HG03045 (cell line): ENCODE measurements at regions not wholly inside any gene's neighbourhood (a gene's known extent, or its start where the extent isn't known, plus 50 kb on each side); places are given as distances from the start of the nearest gene placed in this dataset.
"Not testable (repeated sequence)": the region's sequence is repeated elsewhere in the genome, so short reads cannot be mapped to it uniquely, and the experiment has no call there.

Source experiments
- ATAC-seq: cut with Tn5 transposase; IDR thresholded peaks from one replicate; pipeline ENCODE4 v1.9.1; 2021; ENCODE audit warnings: mild to moderate bottlenecking, moderate library complexity; ENCODE audit not compliant: unreplicated experiment

DNA sequence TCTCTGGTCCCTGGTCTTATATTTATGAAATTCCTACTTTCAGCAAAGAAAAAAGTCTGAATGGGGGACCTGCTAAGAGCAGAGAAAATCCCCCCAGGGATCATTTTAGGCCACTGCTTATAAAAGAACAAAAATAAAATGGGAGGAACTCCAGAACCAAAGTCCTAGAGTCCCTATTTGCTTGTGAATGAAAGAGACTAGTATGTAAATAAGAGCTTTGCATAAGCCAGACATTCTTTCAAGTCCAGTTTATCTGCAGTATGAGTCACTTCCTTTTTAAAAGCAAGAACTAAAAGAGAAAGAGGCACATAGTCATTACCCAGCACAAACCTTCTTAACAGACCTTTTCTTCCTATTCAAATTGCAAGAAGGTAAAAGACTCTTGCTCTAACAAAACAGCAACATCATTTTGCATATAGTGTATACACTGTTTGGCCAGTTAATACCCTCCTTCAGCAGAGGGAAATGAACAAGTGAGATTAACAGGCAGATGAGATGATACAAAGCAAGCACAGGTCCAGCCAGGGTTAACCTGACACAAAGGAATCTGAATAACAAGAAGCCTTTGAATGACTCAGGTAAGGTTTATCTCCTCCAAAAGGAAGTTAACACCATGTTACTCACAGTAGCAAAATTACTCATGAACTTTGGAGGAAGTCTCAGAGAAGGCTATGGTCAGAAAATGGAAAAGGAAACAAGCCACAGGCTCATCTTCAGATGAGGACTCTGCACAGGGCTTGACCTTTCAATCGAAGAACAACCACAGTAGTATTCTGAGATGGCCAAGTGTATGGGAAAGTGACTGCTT lies 87.3 kb downstream of the PHLDA1 start:
- ATAC-seq = peak; percentile 96

DNA sequence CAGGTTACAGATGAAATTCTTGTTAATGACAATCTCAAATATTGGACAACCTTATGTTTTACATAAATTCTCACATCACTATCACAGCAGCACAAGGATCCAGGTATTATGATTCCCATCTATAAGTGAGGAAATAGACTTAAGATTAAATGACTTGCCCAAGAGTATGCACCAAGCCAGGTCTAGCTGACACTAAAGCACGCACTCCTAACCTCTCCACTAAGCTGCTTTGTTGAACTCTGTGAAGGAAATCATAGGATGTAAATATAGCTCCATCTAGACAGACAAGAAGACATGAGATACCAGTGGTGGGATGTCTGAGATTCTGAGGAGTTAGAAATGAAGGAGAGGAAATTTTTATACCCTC lies 87.9 kb downstream of the PHLDA1 start:
- no peak for ATAC-seq

DNA sequence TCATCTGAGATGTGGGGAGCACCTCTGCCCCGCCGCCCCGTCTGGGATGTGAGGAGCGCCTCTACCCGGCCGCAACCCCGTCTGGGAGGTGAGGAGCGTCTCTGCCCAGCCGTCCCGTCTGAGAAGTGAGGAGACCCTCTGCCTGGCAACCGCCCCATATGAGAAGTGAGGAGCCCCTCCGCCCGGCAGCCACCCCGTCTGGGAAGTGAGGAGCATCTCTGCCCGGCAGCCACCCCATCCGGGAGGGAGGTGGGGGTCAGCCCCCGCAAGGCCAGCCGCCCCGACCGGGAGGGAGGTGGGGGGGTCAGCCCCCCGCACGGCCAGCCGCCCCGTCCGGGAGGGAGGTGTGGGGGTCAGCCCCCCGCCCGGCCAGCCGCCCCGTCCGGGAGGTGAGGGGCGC lies 89.9 kb downstream of the PHLDA1 start:
- ATAC-seq = not testable (repeated sequence)

DNA sequence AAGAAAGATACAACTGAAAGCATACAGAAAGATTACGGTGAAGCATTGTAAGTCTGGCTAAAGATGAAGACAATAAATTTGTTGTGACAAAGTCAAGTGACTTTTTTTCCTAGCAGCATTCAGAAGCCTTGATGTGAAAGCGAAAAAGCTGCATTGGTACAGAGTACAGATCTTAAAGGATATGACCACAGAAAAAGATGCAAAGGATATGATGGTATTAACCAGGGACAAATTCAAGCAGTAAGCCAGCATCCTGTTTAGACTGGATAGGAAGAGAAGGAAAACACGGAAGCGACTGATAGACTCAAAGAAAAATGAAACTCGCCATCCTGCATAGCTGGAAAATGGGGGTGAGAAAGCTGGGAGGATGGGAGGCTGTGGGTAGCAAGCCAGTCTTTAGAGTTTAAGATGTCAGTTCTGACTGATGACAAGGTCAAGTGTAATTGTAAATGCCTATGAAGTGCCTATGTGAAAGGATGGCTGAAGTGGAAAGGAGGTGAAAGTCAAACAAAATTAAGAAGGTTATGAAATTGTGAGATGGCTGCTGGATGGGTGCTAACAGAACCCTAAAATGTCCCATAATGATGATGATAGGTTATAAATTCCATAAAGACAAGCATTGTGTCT lies 92.4 kb downstream of the PHLDA1 start:
- ATAC-seq = no peak

DNA sequence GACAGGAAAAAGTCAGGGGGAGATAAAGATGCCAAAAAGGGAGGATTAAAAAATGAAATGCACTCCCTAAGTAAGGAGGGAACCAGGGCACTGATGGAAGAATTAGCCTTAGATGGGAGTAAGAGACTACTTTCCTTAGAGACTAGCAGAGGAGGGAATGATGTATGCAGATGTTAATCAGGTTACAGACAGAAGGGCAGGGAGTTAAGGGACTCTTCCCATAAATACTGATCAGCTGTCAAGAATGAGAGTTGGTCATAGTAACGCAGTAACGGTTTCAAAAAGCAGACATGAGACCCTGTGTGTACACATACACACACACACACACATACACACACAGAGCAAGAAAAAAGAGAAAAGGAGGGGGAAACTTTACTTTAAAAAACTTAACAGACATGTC lies 93.4 kb downstream of the PHLDA1 start:
- no peak for ATAC-seq

DNA sequence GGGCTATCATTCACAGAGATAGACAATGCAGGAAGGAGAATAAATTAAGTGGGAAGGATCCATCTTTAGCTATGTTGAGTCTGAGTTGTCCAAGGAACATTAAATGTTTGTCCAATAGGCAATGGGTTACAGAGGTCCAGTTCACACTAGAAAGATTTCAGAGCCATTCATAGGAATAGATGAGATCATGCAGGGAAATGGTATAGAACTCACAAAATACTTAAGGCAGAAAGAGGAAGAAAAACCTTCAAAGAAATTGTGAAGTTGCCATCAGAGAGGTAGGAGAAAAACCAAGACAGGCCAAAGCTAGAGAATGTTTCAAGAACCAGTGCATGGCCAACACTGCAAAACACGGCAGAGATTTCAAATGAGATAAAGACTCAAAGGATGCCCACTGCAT lies 94.1 kb downstream of the PHLDA1 start:
- no peak for ATAC-seq

DNA sequence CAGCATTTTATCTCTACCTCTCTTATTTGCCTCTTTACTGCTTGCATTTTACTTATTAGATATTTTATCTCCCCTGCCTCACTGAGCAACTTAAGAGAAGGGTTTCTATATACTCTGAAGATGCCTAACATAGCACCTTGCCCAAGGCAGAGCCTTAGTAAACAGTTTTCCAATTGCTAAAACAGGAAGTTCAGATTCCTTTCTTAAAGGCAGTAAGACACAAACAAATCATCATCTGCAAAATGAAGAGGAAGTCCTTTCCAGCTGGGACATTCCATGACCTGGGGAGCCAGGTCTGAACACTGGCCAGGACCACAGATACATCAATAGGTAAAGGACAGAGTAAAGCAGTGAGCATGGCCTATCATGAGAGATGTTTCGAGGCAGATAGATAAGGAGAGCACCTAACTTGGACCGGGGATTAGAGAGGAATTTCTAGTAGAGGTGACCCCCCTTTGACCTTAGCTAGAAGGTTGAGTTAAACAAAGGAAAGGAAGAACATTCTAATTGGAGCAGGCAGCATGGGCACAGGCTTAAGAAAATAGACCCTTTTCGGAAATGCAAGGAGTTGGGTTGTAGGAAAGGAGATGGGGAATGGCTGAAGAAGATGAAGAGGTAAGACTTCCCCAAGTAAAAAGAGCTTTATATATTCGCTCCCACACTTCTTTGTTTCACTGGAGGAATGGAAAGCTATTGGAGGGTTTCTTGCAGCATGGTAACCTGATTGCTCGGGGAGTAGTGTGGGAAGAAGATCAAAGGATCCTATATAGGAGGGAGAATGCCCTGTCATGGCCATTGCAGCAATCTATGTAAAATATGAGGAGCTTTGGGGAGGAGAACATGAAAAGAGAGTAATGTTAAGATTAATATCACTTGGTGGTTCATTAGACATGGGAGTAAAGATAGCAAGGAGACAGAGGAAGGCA lies 94.8 kb downstream of the PHLDA1 start:
- no peak for ATAC-seq

DNA sequence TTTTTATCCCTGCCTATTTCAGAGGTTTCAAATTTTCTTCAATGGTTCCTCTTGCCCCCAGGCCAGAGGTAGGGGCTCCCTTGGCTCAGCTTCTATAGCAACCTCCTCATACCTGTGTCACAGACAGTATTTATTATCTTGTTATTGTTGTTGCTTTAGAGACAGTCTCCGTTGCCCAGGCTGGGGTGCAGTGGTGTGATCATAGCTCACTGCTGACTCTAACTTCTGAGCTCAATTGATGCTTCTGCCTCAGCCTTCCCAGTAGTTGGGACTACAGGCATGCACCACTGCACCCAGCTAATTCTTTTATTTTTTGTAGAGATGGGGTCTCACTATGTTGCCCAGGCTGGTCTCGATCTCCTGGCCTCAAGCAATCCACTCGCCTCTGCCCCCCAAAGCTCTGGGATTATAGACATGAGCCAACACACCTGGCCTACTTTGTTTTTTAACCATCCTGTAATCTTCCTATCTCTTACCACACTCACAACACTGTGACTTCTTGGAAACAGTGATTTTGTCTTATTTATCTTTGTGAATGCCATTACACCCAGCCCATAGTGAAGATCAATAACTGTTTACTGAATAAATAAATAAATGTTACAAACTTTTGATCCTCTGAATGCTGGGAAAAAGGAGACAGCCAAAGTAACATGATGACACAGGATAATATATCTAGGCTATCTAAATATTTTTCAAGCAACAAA lies 95.9 kb downstream of the PHLDA1 start:
- ATAC-seq = no peak

DNA sequence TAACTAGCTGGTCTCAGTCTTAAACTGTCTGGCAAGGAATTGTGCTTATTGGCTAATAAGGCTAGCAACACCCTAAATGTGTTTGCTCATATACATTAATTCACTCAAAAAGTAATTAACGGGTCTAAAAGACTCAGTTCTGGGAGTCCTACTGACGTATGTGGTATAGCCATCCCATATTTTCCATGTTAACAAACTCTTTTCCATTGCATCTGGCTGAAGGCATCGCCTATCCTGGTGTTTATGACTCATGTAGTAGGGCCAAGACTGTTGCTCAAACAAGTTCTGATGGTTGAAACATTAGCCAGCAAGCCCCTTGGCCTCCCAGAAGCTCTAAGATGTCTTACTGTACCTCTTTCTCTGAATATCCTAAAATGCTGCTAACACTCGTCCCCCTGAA lies 98.5 kb downstream of the PHLDA1 start:
- no peak for ATAC-seq

DNA sequence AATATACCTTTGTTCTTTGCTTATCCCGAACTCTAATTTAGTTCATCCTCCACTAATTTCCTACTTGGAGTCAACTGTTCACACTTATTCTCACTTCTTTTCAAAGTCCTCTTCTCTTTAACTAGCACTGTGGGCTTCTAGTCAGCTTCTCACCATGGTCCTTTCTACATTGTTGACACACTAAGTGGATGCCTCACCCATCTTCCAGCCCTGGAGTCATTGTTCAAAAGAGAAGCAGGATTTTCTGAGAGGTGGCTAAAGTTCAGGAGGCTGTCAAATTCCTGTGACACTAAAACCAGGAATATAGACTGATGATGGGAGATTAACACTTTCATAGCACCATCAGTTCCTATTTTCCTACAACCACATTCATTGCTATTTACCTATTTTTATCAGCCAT lies 99.3 kb downstream of the PHLDA1 start:
- no peak for ATAC-seq

DNA sequence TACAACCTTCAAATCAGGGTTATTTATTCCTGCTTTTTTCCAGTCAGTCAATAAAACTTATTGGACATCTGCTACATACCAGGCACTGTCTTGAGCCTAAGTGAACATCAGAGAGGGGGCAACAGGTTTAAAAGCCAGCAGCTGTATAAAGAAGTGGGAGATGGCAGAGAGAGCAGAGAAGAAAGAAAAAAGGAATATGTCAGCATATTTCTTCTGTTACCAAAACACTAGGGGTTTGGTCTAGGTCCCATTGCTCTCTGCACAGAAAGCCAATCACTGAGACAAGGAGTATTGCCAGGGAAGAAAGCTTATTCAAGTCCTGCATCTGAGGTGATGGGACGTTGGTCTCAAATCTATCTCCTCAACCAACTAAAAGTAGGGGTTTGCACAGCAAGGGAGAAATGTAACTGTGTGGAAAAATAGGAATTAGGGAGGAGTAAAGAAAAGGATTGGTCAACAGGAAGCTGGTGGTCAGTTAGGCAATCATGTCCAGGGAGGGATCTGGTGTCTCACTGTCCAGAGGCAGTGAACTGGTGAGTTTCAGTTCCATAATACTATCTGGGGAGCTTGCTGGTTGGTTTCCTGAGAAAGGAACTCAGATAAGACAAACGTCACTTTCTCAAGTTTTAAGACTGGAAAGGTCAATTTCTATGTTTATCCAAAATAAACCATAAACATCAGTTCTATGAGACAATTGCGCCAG lies 107.5 kb downstream of the PHLDA1 start:
- ATAC-seq = no peak

DNA sequence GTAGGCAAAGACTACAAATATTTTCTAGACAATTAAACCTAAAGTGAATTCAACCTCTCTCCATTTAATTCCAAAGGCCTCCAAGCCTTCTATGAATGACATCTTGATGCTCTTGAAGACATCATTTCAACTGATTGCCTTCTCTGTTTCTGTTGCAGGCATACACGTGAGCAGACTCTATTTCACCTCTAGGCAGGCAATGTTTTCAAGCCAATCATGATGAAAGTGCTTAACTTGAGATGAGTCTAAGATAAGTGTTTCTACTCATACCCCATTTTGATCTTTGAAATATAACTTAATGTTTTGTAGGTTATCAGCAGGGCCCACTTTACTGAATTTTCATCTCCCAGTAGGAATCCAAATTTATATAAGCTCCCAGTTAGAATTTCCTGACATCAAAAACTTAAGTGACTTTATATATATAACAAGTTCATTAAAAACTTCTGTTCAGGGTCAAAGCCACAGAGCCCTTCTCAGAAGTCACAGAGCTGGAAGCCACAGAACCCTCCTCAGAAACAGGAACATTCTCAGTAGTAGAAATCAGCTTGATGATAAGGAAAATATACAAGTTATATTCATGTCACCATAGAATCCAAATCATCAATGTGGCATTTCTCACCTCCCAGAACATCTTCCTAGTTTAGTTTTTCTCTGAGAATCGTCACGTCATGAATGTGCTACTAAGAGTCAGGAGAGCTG lies 108.5 kb downstream of the PHLDA1 start:
- ATAC-seq = no peak

DNA sequence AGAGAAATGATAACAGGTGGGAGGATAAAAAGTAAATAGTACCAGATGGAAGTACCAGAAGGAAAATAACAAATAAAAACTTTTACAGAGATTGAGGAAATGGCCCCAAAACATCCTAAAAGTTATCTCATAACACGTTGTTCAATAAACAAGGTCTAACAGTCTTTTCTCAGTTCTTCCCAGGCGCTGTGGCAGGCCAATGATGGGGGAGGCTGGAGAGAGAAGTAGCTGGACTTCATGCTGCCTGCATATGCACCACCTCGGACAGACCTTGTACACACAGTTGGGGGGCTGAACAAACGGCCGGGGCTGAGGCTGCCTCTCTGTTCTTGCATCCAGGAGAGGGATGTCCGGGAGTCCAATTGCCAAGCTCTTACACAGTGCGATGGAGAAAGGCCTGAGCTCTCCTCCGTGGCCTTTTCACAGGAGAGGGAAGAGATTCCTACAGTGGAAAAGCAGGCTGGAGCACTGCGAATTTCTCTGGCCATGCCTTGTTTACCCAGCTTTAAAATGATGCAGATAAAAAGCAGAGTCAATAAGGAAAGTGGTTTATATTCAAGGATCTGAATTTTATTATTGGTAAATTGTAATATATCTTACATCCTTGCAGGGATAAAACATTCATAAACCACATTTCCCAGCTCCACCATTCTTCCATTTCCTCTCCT lies 109.8 kb downstream of the PHLDA1 start:
- no peak for ATAC-seq

DNA sequence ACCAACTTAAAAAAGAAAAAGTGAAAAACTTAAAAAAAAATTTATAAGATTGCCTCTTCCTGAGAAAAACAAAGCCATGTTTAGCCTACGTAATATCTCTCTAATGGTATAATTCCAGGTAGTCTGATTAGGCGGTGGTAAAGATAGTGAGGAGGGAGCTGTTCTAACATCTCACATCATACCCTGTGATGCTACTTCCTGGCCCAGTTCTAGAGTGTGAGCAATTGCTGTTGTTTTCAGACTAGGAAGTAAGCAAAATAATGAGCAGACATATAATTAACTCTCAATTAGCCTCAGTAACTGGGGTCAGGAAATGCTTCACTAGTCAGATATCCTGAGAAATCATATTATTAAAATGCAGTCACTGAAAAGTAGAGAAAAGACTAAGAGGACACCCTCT lies 113.9 kb downstream of the PHLDA1 start:
- no peak for ATAC-seq

DNA sequence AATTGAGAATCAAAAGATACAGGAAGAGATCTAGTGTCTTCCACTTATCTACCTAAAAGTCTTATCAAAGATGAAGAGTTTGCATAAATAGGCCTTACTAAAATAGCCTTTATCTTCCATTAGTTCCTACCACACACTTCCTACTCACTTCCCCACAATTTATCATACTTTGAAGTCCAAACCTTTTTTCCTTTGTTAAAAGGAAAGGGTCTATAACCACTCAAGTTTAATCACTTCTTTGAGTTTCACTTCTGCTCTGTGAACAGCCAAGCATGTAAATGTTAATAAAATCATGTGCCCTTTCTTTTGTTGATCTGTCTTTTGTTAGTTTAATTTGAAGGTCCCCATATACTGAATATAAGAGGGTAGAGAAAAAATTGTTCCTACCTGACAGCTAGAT lies 114.5 kb downstream of the PHLDA1 start:
- no peak for ATAC-seq

DNA sequence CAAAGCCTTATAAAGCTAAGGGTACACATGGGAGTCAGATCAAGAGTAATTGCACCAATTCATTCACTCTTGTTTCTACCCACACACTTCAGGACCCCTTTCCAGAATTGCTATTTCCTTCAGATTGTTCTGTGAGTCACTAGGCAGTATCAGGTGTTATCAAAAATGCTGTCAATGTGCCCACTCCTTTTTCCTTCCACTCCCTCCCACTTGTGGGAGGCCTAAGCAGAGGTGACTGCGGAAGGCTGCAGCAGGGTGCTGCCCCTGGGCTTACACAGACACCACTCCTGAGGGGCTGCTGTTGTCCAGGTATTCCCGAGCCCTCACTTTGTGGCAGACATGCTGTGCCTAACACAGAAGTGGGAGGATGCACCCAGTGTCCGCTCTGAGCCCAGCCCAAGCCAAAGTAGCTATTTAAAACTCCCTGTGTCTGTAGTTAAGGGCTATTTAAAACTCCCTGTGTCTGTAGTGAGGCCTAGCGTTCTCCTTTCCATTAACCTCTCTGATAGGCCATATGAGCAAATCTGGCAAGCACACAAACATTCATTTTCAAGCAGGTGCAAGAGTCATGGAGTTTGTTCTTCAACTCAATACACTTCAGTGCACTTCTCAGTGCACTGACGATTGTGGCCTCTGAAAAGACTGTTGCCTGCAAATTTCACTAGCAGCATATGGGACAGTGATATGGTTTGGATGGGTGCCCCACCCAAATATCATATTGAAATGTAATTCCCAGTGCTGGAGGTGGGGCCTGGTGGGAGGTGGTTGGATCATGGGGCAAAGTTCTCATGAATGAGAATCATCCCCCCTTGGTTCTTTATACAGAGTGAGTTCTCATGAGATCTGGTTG lies 117.8 kb downstream of the PHLDA1 start:
- ATAC-seq = no peak

DNA sequence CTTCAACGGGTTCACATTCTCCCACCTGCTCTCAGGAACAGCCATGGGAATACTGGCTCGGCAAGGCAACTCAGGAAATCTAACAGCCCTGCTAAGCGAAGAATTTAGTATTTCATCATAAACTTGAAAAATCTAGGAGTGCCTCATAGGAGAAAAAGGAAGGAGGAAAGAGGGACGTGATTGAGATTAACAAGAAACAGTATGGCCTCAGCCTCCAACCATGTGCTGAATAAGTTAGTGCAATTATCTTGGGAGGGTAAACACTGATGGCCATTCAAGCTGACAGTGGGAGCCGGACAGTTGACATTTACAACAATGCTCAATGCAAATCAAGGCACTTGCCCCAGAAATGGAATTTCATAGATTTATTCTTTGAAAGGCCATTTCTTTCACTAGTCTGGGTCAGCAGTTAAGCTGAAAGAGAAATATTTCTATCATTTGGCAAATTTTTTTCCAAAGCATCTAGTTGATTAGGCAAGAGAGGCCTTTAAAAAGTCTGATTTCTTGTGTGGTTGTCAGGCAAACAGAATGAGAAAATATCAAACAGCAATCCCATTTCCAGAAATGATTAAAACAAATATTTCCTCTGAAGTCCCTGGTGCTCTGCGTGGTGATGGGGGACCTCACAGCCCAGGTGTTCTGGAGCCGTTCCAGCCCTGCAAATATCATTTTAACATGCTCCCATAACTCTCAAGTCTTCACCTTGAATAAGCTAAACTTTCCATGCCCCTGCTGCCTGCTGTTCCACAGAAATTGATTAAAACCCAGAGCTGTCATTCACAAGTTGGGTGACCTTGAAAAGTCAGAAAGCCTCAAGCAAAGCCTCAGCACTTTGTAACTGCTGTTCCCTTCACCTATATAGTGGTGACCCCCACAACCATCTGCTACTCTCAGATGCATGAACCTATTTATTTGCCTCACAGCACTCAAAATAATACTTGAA lies 121.6 kb downstream of the PHLDA1 start:
- ATAC-seq = no peak
